GM18907 (cell line): ENCODE measurements at regions not wholly inside any gene's neighbourhood (a gene's known extent, or its start where the extent isn't known, plus 50 kb on each side); places are given as distances from the start of the nearest gene placed in this dataset.
"Not testable (repeated sequence)": the region's sequence is repeated elsewhere in the genome, so short reads cannot be mapped to it uniquely, and the experiment has no call there.

Experiments used
- ATAC-seq: cut with Tn5 transposase; IDR thresholded peaks from one replicate; pipeline ENCODE4 v1.9.1; 2021; ENCODE audit warnings: mild to moderate bottlenecking, moderate library complexity; ENCODE audit not compliant: unreplicated experiment

DNA sequence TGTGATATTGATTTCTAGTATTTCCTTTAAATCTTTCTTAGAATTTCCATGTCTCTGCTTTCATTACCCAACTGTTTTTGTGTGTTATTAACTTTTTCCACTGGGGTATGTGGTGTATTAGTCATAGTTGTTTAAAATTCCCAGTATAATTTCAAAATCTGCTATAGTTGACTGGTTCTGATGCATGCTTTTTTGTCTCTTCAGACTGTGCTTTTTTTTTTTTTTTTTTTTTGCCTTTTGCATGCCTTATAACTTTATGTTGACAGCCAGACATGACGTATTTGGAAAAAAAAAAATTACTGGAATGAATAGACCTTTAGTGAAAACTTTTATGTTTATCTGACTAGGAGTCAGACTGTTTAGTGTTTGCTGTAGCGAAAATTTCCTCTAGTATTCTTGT, 580.4 kb downstream of the ANKRD50 start:
- ATAC-seq = no peak

DNA sequence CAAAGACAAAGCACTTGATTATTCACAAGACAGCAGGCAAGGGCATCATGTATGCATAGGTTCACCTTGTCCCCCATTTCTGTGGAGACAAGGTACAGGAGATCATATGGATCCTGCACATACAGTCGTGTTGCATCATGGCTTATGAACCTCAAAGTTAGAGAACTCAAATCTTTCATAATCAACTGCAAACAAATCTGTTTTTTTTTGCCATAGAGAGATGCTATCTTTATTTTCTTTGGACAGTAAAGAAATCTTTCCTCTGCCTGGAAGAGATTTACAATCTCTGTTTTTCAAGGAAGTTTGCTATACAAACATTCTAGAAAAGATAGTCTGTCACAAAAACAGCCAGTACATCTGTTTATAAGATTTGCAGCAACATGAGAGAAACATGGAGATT, 578.8 kb downstream of the ANKRD50 start:
- no peak for ATAC-seq

DNA sequence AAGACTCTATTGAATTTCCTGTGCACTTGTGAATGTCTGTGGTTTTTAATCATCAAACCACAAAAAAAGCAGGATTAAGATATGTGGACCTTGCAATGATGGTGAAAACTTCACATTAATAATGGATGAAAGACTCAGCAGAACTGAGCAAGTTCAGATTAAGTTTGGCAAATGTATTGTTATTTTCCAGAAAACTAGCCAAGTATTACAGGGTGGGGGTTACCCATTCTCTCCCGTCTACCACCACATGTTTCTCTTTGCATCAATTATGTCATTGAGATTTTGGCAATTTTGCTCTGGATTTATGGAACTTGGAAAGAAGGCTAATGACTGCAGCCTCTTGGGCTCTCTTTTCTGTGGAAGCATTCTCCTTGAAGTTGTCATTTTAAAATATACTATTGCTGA, 577.1 kb downstream of the ANKRD50 start:
- ATAC-seq = no peak

DNA sequence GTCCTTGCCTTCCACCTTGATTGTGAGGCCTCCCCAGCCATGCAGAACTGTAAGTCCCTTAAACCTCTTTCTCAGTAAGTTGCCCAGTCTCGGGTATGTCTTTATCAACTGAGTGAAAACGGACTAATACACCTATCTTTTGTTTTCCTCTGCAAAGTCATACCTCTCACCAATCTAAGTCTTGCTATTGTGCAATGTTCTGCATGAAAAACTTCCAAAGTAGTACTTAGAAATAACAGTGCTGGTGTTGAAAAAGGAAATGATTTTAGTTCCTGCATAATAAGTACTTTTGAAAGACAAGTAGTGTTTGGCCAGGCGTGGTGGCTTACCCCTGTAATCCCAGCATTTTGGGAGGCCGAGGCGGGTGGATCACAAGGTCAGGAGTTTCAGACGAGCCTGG, 573.5 kb downstream of the ANKRD50 start:
- no peak for ATAC-seq

DNA sequence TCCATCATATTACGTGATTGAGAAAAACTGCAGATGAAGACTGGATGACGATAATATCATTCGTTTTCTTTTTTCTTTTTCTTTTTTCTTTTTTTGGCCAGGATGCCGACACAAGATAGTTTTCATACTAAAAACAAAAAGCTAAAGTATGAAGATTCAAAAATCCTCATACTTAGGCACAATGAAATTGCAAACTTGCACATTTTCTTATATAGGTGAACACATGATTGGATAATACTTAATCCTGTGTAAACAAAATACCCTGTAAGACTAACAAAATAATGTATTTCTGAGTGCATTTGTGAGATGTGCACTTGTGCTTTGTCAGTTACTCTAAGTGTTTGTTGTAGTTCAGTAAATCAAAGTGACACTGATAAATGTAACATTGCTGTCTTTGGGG, 568.9 kb downstream of the ANKRD50 start:
- no peak for ATAC-seq

DNA sequence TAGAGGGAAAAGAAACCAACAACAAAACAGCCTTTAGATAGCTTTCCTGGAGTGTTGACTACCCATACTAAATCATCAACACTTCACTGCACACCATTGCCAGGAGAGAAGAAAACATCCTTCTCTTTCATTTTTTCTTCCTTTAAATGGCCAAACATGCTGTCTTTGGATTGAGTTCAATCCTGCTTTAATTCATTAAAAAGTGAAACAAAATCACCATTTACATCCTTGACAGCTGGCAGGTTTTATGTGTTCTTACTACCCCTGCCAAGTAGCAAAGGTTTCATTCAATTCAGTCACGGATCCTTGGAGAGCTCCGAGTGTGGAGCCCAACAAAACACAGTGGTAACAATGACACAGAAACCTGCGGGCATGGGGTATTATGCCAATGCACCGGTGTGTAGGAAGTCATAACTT, 568.3 kb downstream of the ANKRD50 start:
- no peak for ATAC-seq

DNA sequence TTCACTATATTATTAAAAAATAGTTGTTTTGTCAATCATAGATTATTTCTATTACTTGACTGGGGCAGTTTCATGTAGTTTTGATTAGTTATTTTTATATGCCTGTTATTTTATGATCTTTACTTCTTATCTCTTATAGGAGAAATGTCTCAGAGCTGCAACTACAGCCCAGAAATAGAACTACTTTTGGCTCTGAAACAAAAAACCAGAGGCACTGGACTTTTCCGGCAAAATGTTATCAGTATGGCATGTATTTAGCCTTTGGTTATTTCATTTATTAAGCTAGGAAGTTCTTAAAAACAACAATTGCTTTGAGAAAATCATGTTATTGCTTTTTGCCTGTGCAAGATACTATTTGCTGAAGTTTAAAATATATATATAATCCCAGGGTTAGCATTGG, 566.5 kb downstream of the ANKRD50 start:
- ATAC-seq = no peak

DNA sequence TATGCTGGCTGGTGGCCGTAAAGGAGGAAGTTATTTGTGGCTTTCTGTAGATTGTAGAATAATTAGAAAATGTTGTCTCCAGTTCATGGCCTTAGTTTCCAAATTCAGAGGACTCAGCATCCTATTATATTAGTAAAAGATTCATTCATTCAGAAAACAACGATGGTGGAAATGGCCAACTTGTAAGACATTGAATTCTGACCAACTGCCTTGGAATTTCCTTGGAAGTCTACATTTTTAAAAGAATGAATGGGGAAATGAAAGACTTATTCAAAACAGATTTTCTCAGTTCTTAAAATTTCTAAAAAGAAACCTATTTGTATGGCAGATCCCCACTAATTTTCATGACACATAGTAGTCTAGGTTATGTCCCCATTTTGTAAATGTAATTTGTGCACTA, 561.5 kb downstream of the ANKRD50 start:
- ATAC-seq = no peak

DNA sequence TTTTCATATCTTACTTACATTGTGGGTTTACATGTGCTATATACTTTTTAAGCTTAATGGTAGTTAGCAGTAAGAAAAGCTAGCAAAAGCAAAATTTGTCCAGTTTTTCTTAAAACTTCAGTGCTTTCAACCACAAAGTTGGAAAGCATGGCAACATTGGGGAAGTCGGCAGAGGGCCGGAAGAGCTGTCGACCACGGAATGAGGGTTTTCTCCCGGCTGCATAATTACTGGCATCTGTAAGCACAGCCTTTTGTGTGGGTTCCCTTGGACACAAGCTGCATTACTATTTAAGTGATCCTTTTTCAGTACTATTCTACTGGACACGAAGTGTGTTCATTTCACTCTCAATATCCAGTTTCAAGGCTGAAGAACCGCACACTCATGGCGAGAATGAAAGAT, 560.4 kb downstream of the ANKRD50 start:
- ATAC-seq = no peak

DNA sequence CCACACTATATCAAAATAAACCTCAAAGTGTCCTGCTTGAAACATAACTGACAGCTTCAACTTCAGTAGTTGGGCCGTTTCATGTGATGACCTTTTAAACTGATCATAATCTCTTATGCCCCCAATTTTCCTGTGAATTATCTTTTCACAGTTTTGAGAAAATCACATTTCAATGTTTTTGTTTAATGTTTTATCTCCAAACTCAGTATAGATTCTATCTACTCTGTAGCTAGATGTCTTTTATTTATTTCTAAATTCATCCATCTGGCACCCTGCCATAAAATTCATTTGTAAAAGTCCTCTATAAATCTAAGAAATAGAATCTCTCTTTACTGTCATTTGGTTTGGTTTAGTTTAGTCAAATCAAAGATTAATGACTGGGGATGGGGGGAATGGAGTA, 557.3 kb downstream of the ANKRD50 start:
- no peak for ATAC-seq

DNA sequence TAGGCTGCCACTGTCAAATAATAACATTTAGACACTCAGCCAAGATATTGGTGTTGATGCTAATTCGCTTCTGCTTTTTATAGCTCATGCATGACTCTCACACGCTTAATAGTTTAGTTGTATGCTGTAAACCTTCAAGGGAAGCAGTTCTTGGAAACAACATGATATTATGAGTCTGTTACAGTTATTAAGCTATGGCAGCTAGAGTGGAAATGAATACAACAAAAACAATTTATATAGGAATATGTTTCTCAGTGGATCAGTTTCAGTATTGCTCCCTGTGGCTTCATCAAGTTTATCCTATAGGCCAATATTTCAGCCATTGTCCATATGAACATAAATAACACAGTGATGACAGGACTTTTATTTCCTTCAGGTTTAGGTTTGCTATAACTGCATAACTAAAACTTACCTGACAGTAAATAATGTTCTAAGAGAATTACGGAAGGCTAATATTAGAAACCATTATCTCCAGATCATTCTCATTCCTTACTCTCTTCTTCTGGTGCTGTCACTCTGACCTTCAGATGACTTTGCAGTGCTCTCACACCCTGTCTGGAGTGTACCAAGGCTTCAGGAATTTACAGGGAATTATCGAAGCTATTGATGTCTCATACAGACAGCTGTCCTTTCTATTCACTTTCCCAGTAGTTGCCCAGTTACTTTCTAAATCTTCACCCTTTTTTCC, 555.0 kb downstream of the ANKRD50 start:
- no peak for ATAC-seq

DNA sequence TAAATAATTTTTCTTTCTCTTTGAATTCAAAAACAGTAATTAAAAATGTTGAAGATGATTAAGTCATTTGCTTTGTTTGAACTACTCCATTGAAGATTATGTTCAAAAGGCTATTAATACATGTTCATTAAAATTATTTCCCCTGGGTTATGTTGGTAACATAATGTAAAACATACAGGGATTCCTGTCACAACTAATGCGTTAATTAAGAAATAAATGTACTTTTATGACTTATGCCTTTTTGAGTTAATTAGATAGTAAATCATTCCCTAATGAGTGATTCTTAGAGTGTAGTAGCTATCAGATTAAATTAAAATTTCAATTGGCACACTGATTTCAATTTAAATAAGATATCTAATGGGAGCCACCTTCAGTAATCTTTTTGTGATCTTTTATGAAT, 549.1 kb downstream of the ANKRD50 start:
- no peak for ATAC-seq

DNA sequence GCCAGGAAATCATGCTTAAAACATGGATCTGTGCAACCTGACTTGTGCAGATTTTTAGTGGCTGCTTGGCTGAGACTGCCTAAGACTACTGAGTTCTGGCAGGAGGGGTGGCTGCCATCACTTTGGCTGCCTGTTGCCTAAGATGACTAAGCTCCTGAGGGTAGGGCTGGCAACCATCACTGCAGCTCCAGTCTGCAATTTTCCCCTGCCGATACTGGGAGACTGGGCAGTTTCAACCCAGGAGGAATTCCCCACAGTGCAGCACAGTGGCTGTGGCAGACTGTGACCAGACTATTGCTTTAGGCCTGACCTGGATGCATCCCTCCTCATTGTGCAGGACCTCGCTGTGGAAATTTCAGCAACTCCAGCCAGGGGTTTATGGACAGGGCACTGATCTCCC, 544.9 kb downstream of the ANKRD50 start:
- no peak for ATAC-seq

DNA sequence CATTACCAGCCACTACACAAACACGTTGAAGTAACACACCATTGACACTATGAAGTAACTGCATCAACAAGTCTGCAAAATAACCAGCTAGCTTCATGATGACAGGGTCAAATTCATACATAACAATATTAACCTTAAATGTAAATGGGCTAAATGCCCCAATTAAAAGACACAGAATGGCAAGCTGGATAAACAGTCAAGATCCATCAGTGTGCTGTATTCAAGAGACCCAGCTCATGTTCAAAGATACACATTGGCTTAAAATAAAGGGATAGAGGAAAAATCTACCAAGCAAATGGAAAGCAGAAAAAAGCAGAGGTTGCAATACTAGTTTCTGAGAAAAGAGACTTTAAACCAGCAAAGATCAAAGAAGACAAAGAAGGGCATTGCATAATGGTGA, 543.0 kb downstream of the ANKRD50 start:
- ATAC-seq = not testable (repeated sequence)

DNA sequence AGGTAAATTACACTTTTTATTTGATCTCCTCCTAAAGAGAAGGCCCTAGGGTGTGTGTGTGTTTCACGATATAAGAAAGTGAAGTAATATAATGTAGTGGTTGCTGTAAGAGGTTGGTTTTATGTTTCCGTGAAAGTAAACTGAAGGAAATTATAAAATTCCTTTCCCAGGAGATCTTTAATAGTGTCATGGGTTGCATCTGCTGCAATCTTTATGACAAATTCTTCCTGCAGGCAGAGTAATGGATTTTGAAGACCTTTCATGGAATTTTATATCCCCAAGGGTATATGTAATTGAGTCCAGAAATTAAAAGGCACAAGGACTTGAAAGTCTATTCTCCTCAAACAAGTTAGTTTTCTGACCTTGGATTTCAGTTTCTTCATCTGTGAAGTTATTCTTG, 538.6 kb downstream of the ANKRD50 start:
- ATAC-seq = no peak

DNA sequence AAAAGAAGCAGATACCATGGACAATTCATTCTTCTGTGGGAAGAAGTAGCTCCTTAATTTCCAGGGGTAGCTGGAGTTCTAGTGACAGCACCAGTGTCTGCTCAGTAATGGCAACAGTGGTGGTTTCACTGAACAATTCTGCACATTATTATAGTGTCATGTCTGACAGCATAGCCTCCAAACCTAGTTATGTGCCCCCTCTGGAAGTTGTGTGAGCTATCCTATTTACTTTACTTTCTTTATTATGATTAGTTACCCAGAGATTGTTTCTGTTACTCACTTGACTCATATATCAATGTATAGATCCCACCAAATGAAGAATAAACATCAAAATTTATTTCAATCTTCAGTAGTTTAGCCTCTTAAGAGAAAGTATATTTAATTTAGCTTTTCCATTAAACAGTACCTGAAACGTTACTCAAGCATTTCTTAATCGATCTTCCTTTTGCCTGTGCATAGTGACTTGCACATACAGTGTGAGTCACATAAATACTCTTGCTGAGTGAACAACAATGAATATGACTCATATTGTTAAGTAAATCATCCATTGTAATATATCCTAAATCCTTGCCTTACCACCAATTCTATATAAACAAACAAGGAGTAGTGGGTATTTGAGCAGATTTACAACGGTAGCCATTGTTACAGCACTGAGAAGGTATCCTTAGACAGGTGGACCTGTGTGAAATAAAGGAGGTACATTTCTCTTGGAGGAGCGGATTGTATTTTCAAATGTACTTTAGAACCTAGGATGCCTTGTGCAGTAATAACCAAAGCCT, 534.7 kb downstream of the ANKRD50 start:
- ATAC-seq = no peak

DNA sequence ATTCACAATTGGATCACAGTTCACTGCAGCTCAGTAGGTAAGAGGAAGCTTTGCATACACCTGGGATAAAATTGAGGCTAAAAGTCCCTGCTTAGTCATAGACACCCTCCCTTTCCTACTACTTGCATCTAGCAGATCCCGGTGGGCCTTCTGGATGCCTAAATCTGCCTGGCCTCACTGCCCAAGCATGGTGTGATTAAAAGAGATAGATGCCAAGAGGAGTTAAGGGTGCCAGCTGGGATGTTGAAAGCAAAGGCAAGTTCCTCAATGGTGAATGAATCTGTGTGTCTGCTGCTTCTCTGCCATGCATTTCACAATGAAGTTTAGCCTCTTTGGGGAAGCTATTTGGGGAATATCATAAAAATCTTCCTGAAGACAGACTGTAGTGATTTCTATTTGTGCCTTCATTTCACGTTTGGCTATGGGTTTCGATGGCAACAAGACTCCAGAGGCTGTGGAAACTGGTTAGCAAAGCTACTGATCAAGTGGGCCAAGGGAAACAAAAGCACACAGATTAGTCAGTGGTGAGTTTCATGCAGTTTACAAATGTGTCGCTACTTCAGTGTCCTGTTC, 534.0 kb downstream of the ANKRD50 start:
- ATAC-seq = no peak

DNA sequence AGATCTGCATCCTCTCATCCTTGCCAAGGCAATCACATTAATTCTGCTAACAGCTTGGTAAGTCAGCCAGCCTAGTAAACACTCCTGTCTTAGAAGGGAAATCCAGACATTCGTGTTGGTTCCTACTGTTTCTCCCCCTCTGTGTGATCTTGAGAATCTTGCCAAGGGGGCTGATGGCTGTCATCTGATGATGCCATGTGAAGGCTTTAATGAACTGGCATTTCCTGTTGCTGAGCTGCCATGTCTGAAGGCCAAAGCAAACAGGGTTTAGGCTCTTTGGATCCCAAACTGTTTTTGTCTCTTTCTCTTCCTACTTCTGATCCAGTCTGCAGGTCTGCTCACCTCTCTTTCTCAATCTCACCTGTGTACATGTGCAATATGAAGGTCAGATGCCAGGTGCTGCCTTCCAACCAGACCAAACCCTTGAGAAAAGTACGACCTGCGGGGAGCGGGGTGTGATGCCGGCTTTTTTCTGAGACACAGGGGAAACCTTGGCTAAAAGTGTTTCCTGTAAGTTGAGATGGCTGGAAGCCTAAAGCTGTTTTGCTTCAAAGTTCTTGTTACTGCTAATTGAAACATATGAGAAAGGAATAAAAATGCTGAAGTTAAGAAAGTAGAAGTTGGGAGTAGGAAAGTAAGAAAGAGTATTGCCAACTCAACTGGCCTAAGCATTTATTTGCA, 532.9 kb downstream of the ANKRD50 start:
- no peak for ATAC-seq

DNA sequence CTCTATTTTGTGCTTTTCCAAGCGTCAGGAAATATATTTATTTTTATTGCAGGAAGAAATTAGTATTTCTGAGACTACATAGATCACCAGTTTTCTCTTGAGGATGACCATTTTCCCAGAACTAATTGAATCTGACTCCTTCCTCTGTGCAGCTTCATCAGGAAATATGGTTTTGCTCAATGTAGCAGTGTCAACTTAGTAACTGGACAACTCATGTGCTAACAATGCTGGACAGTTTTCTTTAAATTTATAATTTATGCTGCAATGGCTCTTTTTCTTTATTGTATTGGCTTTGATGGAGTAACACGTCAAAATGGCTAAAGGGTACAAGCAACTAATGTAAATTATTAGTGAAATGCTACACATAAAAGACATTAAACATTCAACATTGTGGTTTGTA, 531.5 kb downstream of the ANKRD50 start:
- no peak for ATAC-seq

DNA sequence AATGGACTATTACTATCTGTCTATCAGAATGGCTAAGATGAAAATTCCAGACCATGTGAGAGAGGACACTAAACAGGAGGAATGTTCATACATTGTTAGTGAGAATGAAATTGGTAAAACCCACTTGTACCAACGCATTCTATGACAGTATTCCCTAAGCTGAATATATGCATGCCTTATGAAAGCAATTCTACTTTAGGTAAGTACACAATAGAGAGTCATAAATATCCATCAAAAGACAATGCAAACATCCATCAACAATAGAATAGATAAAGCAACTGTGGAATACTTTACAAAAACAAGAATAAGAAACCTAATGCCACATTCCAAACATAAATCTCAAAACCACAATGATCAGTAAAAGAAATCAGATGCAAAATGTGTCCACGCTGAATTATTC, 529.3 kb downstream of the ANKRD50 start:
- no peak for ATAC-seq

DNA sequence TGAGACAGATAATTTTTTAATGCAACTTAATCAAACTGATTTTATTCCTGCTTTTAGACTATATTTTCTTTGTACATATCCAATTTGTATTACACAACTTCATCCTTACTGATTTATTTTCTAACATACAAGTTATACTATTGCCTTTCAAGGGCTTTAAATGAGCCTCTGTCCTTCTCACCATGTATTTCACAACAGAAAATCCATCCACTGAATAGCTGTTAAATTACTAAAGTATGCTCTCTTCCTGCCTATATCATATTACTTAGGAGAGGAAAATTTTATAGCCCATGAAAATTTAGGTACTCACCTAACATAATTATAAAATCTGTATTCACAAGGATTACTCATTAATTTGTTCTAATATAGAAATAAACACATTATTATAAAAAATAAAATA, 528.6 kb downstream of the ANKRD50 start:
- no peak for ATAC-seq

DNA sequence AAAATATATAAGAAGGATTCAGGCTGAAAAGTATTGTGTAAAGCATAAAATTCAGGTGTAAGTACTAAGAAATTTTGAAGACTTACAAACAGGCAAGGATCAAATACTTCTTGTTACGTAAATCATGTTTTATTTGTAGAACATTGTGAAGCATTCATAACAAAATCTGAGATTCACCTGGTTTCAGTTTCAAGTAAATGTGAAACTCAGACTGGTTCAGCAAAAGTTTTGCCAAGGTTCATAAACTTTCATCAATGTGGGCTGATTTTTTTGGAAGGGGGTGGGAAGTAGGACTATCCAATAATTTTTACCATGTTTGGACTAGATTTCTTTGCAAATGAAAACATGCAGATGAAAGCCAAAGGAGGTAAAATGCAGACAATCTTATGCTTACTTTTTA, 527.7 kb downstream of the ANKRD50 start:
- ATAC-seq = no peak
